ENCODE measurements at regions not wholly inside any gene's neighbourhood (a gene's known extent, or its start where the extent isn't known, plus 50 kb on each side); places are given as distances from the start of the nearest gene placed in this dataset.

DNA sequence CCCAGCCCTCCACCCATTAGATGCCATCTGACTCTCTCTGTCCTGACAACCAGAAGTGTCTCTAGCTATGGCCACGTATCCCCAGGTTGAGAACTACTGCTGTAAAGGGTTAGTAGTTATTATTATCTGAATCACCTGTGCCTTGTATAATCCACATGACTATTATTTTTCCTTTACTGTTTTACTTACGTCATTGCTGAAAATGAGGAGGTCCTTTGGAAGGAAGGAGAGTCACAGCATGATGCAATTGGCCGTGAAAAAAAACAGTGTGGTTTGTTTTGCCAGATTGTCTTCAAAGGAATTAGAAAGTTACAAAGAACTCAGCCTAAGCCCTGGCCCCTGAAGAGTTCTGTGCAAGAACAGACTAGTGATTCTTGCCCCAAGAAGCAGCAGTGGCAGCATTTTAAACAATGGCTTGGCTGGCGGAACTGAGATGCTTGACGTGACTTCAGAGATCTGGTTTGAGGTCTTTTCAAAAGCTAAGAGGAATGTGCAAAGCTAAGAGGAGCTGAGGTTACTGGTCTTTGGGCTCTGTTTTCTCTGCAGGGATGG lies 413.3 kb upstream of the EEF2KMT start:
- no peak overlapping the region for H3K27ac ChIP-seq (ENCODE audit: low read depth, low read length)
- no peak overlapping the region for H3K18ac ChIP-seq (ENCODE audit: low read length)
- no peaks in the 10 kb centered on the region for H3K4me1 ChIP-seq (ENCODE audit: control insufficient read depth in 1 of 2, insufficient read depth in 2 of 2, low read length in 2 of 2)
- H3K4me2 ChIP-seq (ENCODE audit: low read length), result no peak overlapping the region
- no peak overlapping the region for H3K14ac ChIP-seq (ENCODE audit: low read length)
- no peak for DNase-seq
- no peak overlapping the region for H2AFZ ChIP-seq (ENCODE audit: insufficient read depth, low read length, poor library complexity)
- no CpG with 5 or more reads among the region's 5 CpGs for WGBS (ENCODE audit: extremely low coverage, insufficient coverage, insufficient read length)
- H4K91ac ChIP-seq (ENCODE audit: low read depth, low read length), result no peak overlapping the region
- no peak overlapping the region for H4K12ac ChIP-seq (ENCODE audit: low read depth, low read length)
- H3K79me1 ChIP-seq (ENCODE audit: low read length), result no peaks in the 10 kb centered on the region
- H2BK120ac ChIP-seq (ENCODE audit: insufficient read depth, low read length, poor library complexity), result no peak overlapping the region
- peaks cover 3% of the 10 kb centered on the region for H3K9me3 ChIP-seq (ENCODE audit: insufficient read depth, low read depth, low read length)
- no peaks in the 10 kb centered on the region for H3K79me2 ChIP-seq (ENCODE audit: control insufficient read depth, insufficient read depth, low read length, poor library complexity)
- H3K36me3 ChIP-seq (ENCODE audit: control insufficient read depth in 1 of 2, insufficient read depth in 2 of 2, low read length in 2 of 2), result no peaks in the 10 kb centered on the region
- no peak overlapping the region for H4K8ac ChIP-seq (ENCODE audit: low read depth, low read length)
- no peak overlapping the region for H3K9ac ChIP-seq (ENCODE audit: low read length)
- H3K27me3 ChIP-seq (ENCODE audit: insufficient read depth, low read length), result no peaks in the 10 kb centered on the region
- no peak overlapping the region for H2BK12ac ChIP-seq (ENCODE audit: low read length)
- no peak overlapping the region for H3K4me3 ChIP-seq (ENCODE audit: low read depth, low read length)
- no peak overlapping the region for H2AK5ac ChIP-seq (ENCODE audit: low read length)
- no peak overlapping the region for H2BK5ac ChIP-seq (ENCODE audit: low read depth, low read length, poor library complexity)
- H3K23ac ChIP-seq (ENCODE audit: low read length), result no peak overlapping the region
- no peak overlapping the region for H3K4ac ChIP-seq (ENCODE audit: low read depth, low read length)

DNA sequence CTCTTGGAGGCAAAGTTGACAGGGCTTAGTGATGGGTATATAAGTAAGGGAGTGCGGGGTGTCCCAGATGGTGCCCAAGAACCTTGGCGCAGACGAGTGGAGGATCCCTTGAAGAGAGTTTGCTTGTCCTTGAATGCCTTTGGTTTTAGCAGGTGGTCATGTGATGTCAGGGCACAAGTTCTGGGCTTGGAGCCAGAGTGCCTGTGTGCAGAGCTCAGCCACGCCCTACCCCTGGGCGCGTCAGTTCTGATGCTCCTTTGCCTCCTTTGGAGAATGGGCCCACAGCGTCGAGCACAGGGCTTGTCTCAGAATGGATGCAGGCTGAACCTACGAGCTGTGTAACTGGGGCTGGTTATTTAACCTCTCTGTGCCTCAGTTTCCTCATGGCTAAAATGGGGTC lies 412.2 kb upstream of the EEF2KMT start:
- H3K4me2 ChIP-seq (ENCODE audit: low read length), result no peak overlapping the region
- no peak overlapping the region for H3K9ac ChIP-seq (ENCODE audit: low read length)
- no peak overlapping the region for H3K27ac ChIP-seq (ENCODE audit: low read depth, low read length)
- H2AFZ ChIP-seq (ENCODE audit: insufficient read depth, low read length, poor library complexity), result no peak overlapping the region
- H2AK5ac ChIP-seq (ENCODE audit: low read length), result no peak overlapping the region
- no peak overlapping the region for H4K91ac ChIP-seq (ENCODE audit: low read depth, low read length)
- H3K23ac ChIP-seq (ENCODE audit: low read length), result no peak overlapping the region
- no peak overlapping the region for H2BK12ac ChIP-seq (ENCODE audit: low read length)
- no peak overlapping the region for H2BK5ac ChIP-seq (ENCODE audit: low read depth, low read length, poor library complexity)
- H3K36me3 ChIP-seq (ENCODE audit: control insufficient read depth in 1 of 2, insufficient read depth in 2 of 2, low read length in 2 of 2), result no peaks in the 10 kb centered on the region
- H3K4me3 ChIP-seq (ENCODE audit: low read depth, low read length), result no peak overlapping the region
- H3K27me3 ChIP-seq (ENCODE audit: insufficient read depth, low read length), result no peaks in the 10 kb centered on the region
- H3K79me1 ChIP-seq (ENCODE audit: low read length), result no peaks in the 10 kb centered on the region
- no peak overlapping the region for H4K12ac ChIP-seq (ENCODE audit: low read depth, low read length)
- H3K4ac ChIP-seq (ENCODE audit: low read depth, low read length), result no peak overlapping the region
- H3K14ac ChIP-seq (ENCODE audit: low read length), result no peak overlapping the region
- no CpG with 5 or more reads among the region's 9 CpGs for WGBS (ENCODE audit: extremely low coverage, insufficient coverage, insufficient read length)
- H3K9me3 ChIP-seq (ENCODE audit: insufficient read depth, low read depth, low read length), result peaks cover 1% of the 10 kb centered on the region
- no peak overlapping the region for H2BK120ac ChIP-seq (ENCODE audit: insufficient read depth, low read length, poor library complexity)
- H4K8ac ChIP-seq (ENCODE audit: low read depth, low read length), result no peak overlapping the region
- no peaks in the 10 kb centered on the region for H3K79me2 ChIP-seq (ENCODE audit: control insufficient read depth, insufficient read depth, low read length, poor library complexity)
- H3K4me1 ChIP-seq (ENCODE audit: control insufficient read depth in 1 of 2, insufficient read depth in 2 of 2, low read length in 2 of 2), result no peaks in the 10 kb centered on the region
- H3K18ac ChIP-seq (ENCODE audit: low read length), result no peak overlapping the region
- no peak for DNase-seq

DNA sequence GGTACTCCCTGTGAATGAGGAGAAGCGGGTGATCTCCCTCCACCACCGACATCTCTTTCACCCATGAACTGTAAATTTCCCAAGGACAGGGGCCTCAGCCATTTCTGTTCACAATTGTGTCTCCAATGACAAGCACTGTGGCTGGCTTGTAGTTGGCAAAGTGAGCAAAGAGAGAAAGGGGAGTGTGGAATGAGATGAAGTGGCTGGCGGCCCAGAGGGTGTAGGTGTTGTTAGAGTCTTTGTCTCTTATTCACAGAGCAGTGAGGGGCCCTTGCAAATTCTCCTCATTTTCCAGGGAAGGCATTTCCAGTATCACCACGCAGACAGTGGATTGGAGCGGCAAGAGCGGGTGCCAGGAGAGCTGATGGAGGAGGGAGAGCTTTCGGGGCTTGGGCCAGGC lies 411.7 kb upstream of the EEF2KMT start:
- WGBS (ENCODE audit: extremely low coverage, insufficient coverage, insufficient read length), result no CpG with 5 or more reads among the region's 7 CpGs
- H3K27me3 ChIP-seq (ENCODE audit: insufficient read depth, low read length), result no peaks in the 10 kb centered on the region
- no peak for DNase-seq
- H4K8ac ChIP-seq (ENCODE audit: low read depth, low read length), result no peak overlapping the region
- H3K9me3 ChIP-seq (ENCODE audit: insufficient read depth, low read depth, low read length), result peaks cover 1% of the 10 kb centered on the region
- H3K36me3 ChIP-seq (ENCODE audit: control insufficient read depth in 1 of 2, insufficient read depth in 2 of 2, low read length in 2 of 2), result no peaks in the 10 kb centered on the region
- no peak overlapping the region for H4K12ac ChIP-seq (ENCODE audit: low read depth, low read length)
- H3K14ac ChIP-seq (ENCODE audit: low read length), result no peak overlapping the region
- H2AFZ ChIP-seq (ENCODE audit: insufficient read depth, low read length, poor library complexity), result no peak overlapping the region
- no peak overlapping the region for H3K4me3 ChIP-seq (ENCODE audit: low read depth, low read length)
- H3K79me2 ChIP-seq (ENCODE audit: control insufficient read depth, insufficient read depth, low read length, poor library complexity), result no peaks in the 10 kb centered on the region
- no peak overlapping the region for H3K4me2 ChIP-seq (ENCODE audit: low read length)
- H3K27ac ChIP-seq (ENCODE audit: low read depth, low read length), result no peak overlapping the region
- H3K79me1 ChIP-seq (ENCODE audit: low read length), result no peaks in the 10 kb centered on the region
- no peak overlapping the region for H2BK120ac ChIP-seq (ENCODE audit: insufficient read depth, low read length, poor library complexity)
- H3K4ac ChIP-seq (ENCODE audit: low read depth, low read length), result no peak overlapping the region
- H2BK12ac ChIP-seq (ENCODE audit: low read length), result no peak overlapping the region
- H3K4me1 ChIP-seq (ENCODE audit: control insufficient read depth in 1 of 2, insufficient read depth in 2 of 2, low read length in 2 of 2), result no peaks in the 10 kb centered on the region
- no peak overlapping the region for H2BK5ac ChIP-seq (ENCODE audit: low read depth, low read length, poor library complexity)
- no peak overlapping the region for H3K23ac ChIP-seq (ENCODE audit: low read length)
- no peak overlapping the region for H3K18ac ChIP-seq (ENCODE audit: low read length)
- H2AK5ac ChIP-seq (ENCODE audit: low read length), result no peak overlapping the region
- H3K9ac ChIP-seq (ENCODE audit: low read length), result no peak overlapping the region
- H4K91ac ChIP-seq (ENCODE audit: low read depth, low read length), result no peak overlapping the region

DNA sequence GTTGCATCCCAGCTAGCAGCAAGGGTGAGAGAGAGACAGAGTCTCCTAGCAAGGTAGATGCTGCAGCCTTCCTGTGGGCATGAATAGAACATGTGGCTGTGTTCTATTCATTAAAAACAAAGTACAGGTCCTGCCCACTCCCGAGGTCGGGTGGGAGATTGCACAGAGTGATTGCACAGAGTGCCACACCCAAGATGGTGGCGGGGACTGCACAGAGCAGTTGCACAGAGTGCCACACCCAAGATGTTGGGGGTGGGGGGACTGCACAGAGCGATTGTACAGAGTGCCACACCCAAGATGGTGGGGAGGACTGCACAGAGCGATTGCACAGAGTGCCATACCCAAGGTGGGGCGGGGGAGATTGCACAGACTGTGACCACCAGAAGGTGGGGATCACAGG lies 410.8 kb upstream of the EEF2KMT start:
- no CpG with 5 or more reads among the region's 6 CpGs for WGBS (ENCODE audit: extremely low coverage, insufficient coverage, insufficient read length)
- Histone ChIP-seq H3K27me3 (ENCODE audit: insufficient read depth, low read length) (no peaks in the 10 kb centered on the region), H2AFZ (ENCODE audit: insufficient read depth, low read length, poor library complexity) (no peak overlapping the region), H3K9me3 (ENCODE audit: insufficient read depth, low read depth, low read length) (no peaks in the 10 kb centered on the region), H3K9ac (ENCODE audit: low read length) (no peak overlapping the region), H4K12ac (ENCODE audit: low read depth, low read length) (no peak overlapping the region), H3K4me3 (ENCODE audit: low read depth, low read length) (no peak overlapping the region), H3K4ac (ENCODE audit: low read depth, low read length) (no peak overlapping the region), H3K79me2 (ENCODE audit: control insufficient read depth, insufficient read depth, low read length, poor library complexity) (no peaks in the 10 kb centered on the region), H3K18ac (ENCODE audit: low read length) (no peak overlapping the region), H3K27ac (ENCODE audit: low read depth, low read length) (no peak overlapping the region), H2BK5ac (ENCODE audit: low read depth, low read length, poor library complexity) (no peak overlapping the region), H2BK120ac (ENCODE audit: insufficient read depth, low read length, poor library complexity) (no peak overlapping the region), H3K23ac (ENCODE audit: low read length) (no peak overlapping the region), H2AK5ac (ENCODE audit: low read length) (no peak overlapping the region), H4K8ac (ENCODE audit: low read depth, low read length) (no peak overlapping the region), H3K36me3 (ENCODE audit: control insufficient read depth in 1 of 2, insufficient read depth in 2 of 2, low read length in 2 of 2) (no peaks in the 10 kb centered on the region), H2BK12ac (ENCODE audit: low read length) (no peak overlapping the region), H3K4me1 (ENCODE audit: control insufficient read depth in 1 of 2, insufficient read depth in 2 of 2, low read length in 2 of 2) (no peaks in the 10 kb centered on the region), H3K4me2 (ENCODE audit: low read length) (no peak overlapping the region), H3K14ac (ENCODE audit: low read length) (no peak overlapping the region), H3K79me1 (ENCODE audit: low read length) (no peaks in the 10 kb centered on the region), H4K91ac (ENCODE audit: low read depth, low read length) (no peak overlapping the region)
- no peak for DNase-seq
